ENCODE measurements at regions not wholly inside any gene's neighbourhood (a gene's known extent, or its start where the extent isn't known, plus 50 kb on each side); places are given as distances from the start of the nearest gene placed in this dataset.

DNA sequence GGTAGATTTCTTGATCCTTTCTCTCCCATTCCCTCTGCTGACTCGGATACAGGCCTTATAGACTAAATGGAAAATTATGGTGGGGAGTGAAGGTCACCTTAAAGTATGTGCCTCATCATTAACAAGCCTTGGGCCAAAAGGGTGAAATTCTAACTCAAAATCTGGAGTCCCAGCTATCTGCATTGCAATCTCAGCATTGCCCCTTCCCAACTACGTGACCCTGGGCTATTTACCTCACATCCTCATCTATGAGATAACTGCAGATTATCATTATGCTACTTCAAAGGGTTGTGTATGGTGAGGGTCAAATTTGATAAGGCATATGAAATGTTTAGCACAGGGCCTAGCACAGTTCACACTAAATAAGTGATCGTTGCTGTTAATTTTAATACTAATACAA is 147.7 kb downstream of the WNT5A start:
- TF ChIP-seq, protein P1, sequence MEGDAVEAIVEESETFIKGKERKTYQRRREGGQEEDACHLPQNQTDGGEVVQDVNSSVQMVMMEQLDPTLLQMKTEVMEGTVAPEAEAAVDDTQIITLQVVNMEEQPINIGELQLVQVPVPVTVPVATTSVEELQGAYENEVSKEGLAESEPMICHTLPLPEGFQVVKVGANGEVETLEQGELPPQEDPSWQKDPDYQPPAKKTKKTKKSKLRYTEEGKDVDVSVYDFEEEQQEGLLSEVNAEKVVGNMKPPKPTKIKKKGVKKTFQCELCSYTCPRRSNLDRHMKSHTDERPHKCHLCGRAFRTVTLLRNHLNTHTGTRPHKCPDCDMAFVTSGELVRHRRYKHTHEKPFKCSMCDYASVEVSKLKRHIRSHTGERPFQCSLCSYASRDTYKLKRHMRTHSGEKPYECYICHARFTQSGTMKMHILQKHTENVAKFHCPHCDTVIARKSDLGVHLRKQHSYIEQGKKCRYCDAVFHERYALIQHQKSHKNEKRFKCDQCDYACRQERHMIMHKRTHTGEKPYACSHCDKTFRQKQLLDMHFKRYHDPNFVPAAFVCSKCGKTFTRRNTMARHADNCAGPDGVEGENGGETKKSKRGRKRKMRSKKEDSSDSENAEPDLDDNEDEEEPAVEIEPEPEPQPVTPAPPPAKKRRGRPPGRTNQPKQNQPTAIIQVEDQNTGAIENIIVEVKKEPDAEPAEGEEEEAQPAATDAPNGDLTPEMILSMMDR (IDR thresholded peaks at IDR 0.05; ENCODE audit: low read length): no peak
- no peak for TF ChIP-seq EZH2 (IDR thresholded peaks at IDR 0.05; ENCODE audit: borderline replicate concordance, low read length)

Data from OCI-LY1 (cell line).